HL-60 (cell line): ENCODE measurements at regions not wholly inside any gene's neighbourhood (a gene's known extent, or its start where the extent isn't known, plus 50 kb on each side); places are given as distances from the start of the nearest gene placed in this dataset.

Source experiments
- DNase-seq, 2 experiments: peaks; one replicate each; pipeline ENCODE4 v3.0.0-alpha.2; 2010 to 2020; ENCODE audit warnings: low read depth in 1 of 2, low spot score in 1 of 2
- H3K27ac ChIP-seq: fragments of 250-450 bp; sonication (Bioruptor Pico); replicated peaks from 2 replicates; pipeline ENCODE4 v1.5.1; 2020; ENCODE audit warnings: mild to moderate bottlenecking, moderate library complexity
- H3K27me3 ChIP-seq: fragments of 250-450 bp; sonication (Bioruptor Pico); 2 replicates; pipeline ENCODE4 v1.5.1; 2021; ENCODE audit warnings: mild to moderate bottlenecking, moderate library complexity; ENCODE audit not compliant: insufficient read depth, poor library complexity, severe bottlenecking
- H3K4me3 ChIP-seq: replicated peaks from 2 replicates; pipeline ENCODE4 v1.5.1; 2011; ENCODE audit warnings: mild to moderate bottlenecking, control low read depth, low read length; ENCODE audit not compliant: insufficient read depth
- CTCF ChIP-seq: IDR thresholded peaks from one replicate; pipeline ENCODE4 v1.5.1; 2011; ENCODE audit warnings: low read length, control low read depth, inconsistent platforms; ENCODE audit not compliant: insufficient read depth
- GABPA ChIP-seq: IDR thresholded peaks from 2 replicates; pipeline ENCODE4 v1.6.1; 2012; ENCODE audit warnings: low read depth
- POLR2AphosphoS5 ChIP-seq: IDR thresholded peaks from 2 replicates; pipeline ENCODE4 v1.6.1; 2012; ENCODE audit warnings: low read depth
- REST ChIP-seq: IDR thresholded peaks from 2 replicates; pipeline ENCODE4 v1.6.1; 2012; ENCODE audit warnings: low read depth; ENCODE audit not compliant: insufficient replicate concordance
- SPI1 ChIP-seq: IDR thresholded peaks from 2 replicates; pipeline ENCODE4 v1.6.1; 2012; ENCODE audit warnings: low read depth, mild to moderate bottlenecking, borderline replicate concordance

GRCh38 chr10:6958711-6959110 lies 378.6 kb upstream of the PRKCQ start:
- no peaks in the 10 kb centered on the region for H3K27me3 ChIP-seq
- no peak for DNase-seq
- TF ChIP-seq REST (no peak), SPI1 (no peak), POLR2AphosphoS5 (no peak), GABPA (no peak)
- no peak overlapping the region for H3K27ac ChIP-seq
- H3K4me3 ChIP-seq: no peak overlapping the region

- H3K27me3 ChIP-seq: no peaks in the 10 kb centered on the region
- no peak overlapping the region for H3K27ac ChIP-seq
- H3K4me3 ChIP-seq: no peak overlapping the region
- DNase-seq: peak; percentile 15 to 52
- peak; percentile 81; the same call in 1 of the 2 replicates for TF ChIP-seq SPI1
- TF ChIP-seq CTCF: no peak
Observed at GRCh38 chr10:6958254-6958653, 378.2 kb upstream of the PRKCQ start.

- DNase-seq: no peak
- Histone ChIP-seq H3K4me3 (no peak overlapping the region), H3K27me3 (no peaks in the 10 kb centered on the region), H3K27ac (no peak overlapping the region)
- TF ChIP-seq REST (no peak), SPI1 (no peak), GABPA (no peak), CTCF (no peak), POLR2AphosphoS5 (no peak)
Observed at GRCh38 chr10:6957851-6958250, 377.8 kb upstream of the PRKCQ start.

- no peak for DNase-seq
- Histone ChIP-seq H3K4me3 (no peak overlapping the region), H3K27me3 (no peaks in the 10 kb centered on the region), H3K27ac (no peak overlapping the region)
- no peak for TF ChIP-seq CTCF
- no peak for TF ChIP-seq REST
Observed at GRCh38 chr10:6956562-6956961, 376.5 kb upstream of the PRKCQ start.
